GM19035 (cell line): ENCODE measurements at regions not wholly inside any gene's neighbourhood (a gene's known extent, or its start where the extent isn't known, plus 50 kb on each side); places are given as distances from the start of the nearest gene placed in this dataset.

Experiments used
- ATAC-seq: cut with Tn5 transposase; IDR thresholded peaks from one replicate; pipeline ENCODE4 v1.9.1; 2021; ENCODE audit not compliant: unreplicated experiment

DNA sequence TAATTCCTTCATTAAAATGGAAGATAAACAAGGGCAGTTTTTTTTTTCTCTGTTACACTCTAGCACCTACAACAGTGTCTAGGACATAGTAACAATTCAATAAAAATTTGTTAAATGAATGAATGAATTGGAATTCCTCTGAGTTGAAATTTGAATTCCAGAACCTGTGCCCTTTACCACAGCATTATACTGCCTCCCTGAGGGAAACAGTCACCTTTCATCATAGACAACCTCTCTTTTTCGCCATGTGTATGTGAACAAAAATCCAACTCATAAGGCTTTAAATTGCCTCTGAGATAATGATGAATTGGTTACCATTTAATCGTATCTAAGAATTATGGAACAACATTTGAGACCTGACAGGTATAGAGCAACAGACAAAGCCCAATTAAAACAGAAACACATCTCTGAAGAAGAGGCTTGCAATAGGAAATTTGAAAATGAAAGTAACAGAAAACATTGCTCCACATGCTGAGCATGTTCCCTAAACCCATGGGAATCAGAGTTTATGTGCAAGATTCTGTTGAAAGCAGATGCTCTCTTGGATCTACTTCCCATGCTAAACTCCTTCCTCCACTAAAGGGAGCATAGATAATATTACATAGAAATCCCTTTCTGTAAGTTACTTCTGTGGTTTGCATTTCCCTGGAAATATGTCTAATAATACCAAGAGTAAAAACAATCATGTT lies 657.8 kb downstream of the GALC start:
- ATAC-seq = no peak

DNA sequence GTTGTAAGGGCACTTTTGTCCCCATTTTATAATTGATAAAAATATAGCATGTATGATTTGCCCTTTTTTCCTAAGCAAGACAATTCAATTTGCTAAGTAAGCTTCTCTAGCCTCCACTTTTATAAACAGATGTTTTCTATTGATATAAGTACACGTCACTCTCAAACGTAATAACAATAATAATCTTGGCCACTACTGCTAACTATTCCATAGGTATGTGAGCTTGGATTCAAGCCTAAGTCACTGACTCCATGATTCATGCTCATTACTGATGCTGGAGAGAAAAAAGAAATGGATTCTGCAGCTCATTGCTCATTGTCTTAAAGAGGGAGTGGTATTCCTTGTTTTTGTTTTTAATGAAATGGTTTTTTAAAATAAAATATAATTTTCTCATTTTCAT lies 661.0 kb downstream of the GALC start:
- ATAC-seq = no peak

GRCh38 chr14:87325741-87326140 lies 667.2 kb downstream of the GALC start:
- no peak for ATAC-seq

DNA sequence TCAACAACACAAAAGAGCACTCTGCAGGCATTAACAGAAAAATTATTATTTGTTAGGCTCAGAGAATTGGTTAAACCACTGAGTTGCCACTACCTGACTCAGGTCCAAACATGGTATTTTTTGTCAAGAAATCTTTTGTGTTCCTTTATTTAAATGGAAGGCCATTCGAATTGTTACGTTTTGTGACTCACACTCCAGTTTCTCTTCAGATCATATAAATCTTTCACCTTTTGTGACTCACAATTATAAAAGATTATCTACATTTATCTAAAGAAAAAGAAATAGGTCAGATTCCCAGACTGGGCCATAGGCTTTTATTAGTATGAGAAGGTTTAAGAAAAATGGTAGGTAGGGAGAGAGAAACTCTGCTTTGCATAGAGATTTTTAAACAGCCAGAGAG lies 669.8 kb downstream of the GALC start:
- no peak for ATAC-seq

- no peak for ATAC-seq
Observed at GRCh38 chr14:87321548-87321947, 671.4 kb downstream of the GALC start.

- ATAC-seq = no peak
Observed at GRCh38 chr14:87312894-87313205, 680.1 kb downstream of the GALC start.

DNA sequence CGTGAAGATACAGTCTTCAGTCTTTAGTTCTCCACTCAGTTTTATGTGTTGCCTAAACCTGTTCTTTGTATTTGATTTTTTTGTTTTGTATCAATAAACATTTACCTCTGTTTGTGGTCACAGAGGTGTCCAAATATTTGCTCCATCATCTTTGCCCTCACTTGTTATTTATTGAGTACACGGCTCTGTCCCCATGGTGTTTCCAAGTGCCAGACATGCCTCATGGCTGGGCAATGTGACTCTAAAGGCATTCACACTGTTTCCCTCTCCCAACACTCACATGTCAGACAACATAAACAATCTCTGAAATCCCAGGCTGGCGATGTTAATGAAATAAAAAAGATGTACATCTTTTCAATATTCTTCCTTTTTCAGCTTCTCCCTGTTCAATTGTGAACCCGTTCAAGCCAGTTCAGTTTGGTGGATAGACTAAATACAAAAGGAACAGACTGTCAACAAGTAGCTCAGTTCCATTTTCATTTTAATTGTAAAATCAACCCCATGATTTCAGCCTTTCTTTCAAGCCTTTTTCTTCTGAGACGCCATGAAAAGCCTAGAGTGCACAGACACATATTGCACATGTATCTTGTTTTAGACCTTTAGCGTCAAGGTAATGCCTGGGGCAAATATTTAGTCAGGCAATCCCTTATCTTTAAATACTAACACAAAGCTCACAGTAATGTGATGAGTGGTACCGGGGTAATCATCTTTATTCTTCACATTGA lies 680.7 kb downstream of the GALC start:
- no peak for ATAC-seq

- no peak for ATAC-seq
Observed at GRCh38 chr14:87309557-87309956, 683.4 kb downstream of the GALC start.

GRCh38 chr14:87306409-87307168 lies 686.4 kb downstream of the GALC start:
- ATAC-seq = no peak

DNA sequence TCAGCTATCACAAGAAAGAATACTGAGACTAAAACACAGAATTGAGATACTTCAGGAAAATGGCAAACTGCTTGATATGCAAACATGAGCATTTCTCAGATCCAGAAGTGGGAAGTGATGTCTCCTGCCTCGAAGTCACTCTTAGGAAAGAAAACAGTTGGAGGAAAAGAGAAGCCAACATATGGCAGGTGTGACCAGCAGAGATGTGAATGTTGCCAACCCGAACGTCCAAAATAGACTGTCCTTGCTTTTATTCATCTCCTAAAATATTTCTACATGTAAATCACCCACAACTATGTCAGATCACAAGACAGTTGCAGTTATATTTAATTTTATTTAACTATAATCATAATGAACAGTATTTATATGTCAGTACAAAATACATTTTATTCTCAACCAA lies 687.6 kb downstream of the GALC start:
- ATAC-seq = no peak

DNA sequence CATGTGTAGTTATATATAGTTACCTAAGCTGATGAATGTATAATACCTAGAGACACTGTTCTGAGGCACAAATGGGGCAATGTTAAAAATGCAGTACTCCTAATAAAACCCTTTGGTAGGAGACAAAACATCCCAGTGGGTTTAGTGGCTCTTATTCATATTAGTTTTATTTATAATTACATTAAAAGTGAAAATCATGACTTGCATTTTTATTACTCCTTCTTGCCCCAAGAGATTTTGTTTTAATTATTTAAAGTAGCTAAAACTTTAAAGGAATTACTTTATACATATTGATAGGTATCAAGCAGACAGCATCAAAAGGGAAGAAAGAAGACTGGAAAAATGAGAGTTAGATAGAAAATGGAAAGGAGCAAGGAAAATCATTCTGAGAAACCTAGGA lies 688.6 kb downstream of the GALC start:
- ATAC-seq = no peak

GRCh38 chr14:87286826-87287225 lies 706.2 kb downstream of the GALC start:
- no peak for ATAC-seq

- no peak for ATAC-seq
Observed at GRCh38 chr14:87286191-87286590, 706.8 kb downstream of the GALC start.

GRCh38 chr14:87285506-87285905 lies 707.5 kb downstream of the GALC start:
- no peak for ATAC-seq

DNA sequence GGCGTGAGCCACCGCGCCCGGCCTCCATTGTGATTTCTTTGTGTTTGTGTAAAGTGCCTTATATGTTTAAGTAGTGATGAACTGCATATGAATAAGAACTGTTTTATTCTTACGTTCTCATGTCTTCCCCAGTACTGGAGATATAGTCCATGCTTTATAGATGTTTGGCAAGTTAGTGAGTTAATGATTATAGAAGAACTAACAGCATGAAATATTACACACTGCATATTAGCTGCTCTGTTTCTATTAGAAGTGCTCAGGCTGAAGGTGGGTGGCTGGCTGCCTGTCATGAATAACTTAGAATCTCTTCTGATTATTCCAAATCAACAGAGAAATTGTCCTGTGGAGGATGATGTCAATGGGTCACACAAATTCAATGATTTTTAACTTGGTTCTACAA lies 709.4 kb downstream of the GALC start:
- no peak for ATAC-seq

GRCh38 chr14:87282266-87282665 lies 710.7 kb downstream of the GALC start:
- ATAC-seq = no peak

DNA sequence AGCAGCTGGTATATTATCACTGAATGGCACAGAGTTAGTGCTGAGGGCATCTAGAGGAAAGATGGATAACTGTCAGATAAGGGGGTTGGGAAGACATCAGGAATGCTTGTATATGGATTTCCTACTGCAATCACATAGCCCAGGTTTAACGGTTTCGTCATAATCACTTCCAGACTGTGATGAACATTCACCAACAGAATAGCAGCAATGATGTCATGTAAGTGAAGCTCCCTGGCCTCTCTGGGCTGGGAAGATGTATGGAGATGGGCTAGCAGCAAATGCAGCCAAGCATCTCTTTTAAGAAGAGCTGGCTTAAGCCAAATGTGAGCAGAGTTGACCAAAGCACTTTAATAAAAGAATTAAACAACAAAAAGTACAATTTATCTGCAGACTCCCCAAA lies 714.6 kb downstream of the GALC start:
- ATAC-seq = no peak

GRCh38 chr14:87271331-87271730 lies 721.7 kb downstream of the GALC start:
- no peak for ATAC-seq

GRCh38 chr14:87268997-87269396 lies 724.0 kb downstream of the GALC start:
- no peak for ATAC-seq

- no peak for ATAC-seq
Observed at GRCh38 chr14:87264796-87265195, 728.2 kb downstream of the GALC start.

GRCh38 chr14:87264272-87264785 lies 728.7 kb downstream of the GALC start:
- no peak for ATAC-seq

DNA sequence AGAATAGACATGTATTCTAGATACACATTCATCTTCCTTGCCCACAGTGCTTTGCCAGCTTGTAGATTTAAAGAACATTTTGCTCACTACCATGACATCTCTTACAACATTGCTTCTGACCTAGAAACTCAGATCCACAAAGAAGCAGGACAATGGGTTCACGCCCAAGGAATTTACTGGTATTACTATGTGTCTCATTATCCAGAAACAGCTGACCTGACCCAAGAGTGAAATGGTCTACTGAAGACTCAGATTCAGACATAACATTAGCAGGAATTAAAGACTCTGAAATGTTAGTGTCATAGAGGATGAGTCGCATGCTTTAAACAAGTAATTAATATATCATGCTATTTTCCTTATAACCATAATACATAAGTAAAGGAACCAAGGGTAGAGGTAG lies 731.4 kb downstream of the GALC start:
- no peak for ATAC-seq
